ENCODE measurements at regions not wholly inside any gene's neighbourhood (a gene's known extent, or its start where the extent isn't known, plus 50 kb on each side); places are given as distances from the start of the nearest gene placed in this dataset.
"Not testable (repeated sequence)": the region's sequence is repeated elsewhere in the genome, so short reads cannot be mapped to it uniquely, and the experiment has no call there.

DNA sequence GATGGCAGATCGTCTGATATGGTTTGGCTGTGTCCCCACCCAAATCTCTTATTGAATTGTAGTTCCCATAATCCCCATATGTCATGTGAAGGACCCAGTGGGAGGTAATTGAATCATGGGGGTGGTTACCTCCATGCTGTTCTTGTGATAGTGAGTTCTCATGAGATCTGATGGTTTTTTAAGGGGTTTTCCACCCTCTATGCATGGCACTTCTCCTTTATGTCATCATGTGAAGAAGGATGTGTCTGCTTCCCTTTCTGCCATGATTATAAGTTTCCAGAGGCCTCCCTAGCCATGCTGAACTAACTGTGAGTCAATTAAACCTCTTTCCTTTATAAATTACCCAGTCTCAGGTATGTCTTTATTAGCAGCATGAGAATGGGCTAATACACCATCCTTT, 235.5 kb downstream of the RPAP3 start:
- TF ChIP-seq, protein P1, sequence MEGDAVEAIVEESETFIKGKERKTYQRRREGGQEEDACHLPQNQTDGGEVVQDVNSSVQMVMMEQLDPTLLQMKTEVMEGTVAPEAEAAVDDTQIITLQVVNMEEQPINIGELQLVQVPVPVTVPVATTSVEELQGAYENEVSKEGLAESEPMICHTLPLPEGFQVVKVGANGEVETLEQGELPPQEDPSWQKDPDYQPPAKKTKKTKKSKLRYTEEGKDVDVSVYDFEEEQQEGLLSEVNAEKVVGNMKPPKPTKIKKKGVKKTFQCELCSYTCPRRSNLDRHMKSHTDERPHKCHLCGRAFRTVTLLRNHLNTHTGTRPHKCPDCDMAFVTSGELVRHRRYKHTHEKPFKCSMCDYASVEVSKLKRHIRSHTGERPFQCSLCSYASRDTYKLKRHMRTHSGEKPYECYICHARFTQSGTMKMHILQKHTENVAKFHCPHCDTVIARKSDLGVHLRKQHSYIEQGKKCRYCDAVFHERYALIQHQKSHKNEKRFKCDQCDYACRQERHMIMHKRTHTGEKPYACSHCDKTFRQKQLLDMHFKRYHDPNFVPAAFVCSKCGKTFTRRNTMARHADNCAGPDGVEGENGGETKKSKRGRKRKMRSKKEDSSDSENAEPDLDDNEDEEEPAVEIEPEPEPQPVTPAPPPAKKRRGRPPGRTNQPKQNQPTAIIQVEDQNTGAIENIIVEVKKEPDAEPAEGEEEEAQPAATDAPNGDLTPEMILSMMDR (IDR thresholded peaks at IDR 0.05) = not testable (repeated sequence)
- not testable (repeated sequence) for TF ChIP-seq ZFX (IDR thresholded peaks at IDR 0.05; ENCODE audit: borderline replicate concordance)
